ENCODE measurements at regions not wholly inside any gene's neighbourhood (a gene's known extent, or its start where the extent isn't known, plus 50 kb on each side); places are given as distances from the start of the nearest gene placed in this dataset.

DNA sequence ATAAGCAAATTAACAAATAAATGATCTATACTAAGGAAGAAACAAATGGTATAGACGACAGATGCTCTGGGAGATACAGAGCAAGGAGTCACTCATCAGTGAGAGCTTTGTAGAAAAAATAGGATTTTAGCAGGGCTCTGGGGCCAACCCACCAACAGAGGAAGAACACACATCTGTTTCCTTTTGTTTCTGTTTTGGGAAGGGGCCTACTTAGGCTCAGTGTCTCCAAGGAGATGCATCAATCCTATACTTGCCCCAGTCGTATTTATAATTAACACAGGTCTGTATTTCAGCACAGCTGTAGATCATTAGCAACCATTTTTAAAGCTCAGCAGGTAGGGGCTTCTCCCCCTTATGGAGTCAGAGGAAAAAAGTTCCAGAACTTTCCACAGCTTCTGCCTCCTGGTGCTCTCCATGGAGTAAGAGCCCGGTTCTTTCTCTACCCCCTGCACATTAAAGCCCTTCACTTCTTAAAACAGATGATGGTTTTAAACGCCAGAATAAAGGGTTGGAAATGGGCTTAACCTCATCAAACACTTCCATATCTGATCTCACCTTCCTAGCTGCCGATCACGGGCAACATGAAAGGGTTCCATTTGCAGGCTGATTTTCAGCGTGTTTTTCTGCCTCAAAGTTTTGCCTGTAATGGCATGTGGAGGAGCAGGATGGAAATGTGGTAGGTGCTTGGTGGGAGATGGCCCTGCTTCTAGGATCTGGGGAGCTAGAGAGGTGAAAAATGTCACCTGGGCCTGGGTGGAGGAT lies 291.7 kb downstream of the TCF7L2 start:
- H3K4me3 Mint-ChIP-seq, result no peak overlapping the region
- no peaks in the 10 kb centered on the region for H3K36me3 Mint-ChIP-seq (ENCODE audit: low read depth)
- DNase-seq, result no peak
- peaks cover 41% of the 10 kb centered on the region for H3K27me3 Mint-ChIP-seq
- H3K9me3 Mint-ChIP-seq, result no peaks in the 10 kb centered on the region
- H3K27ac Mint-ChIP-seq, result no peak overlapping the region
- H3K4me1 Mint-ChIP-seq (ENCODE audit: low read depth), result no peaks in the 10 kb centered on the region

DNA sequence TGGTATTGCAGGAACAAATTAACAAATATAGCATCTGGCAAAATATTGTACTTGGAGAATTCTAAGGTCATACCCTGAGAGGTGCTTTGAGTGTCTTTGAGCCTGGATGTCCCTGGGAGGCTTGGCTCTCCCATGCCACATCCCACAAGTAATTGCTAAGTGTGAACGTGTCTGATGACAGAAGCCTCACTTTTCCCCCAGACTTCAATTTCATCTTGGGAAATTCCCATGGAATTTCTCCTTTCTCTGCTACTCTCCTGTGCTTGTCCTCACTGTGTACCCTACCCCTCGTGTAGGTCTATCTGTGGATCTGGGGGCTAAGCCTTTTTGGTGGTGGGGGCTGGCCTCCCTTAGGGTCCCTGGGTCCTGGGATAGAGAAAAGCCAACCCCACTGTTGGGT lies 293.3 kb downstream of the TCF7L2 start:
- no peak for DNase-seq
- no peak overlapping the region for H3K27ac Mint-ChIP-seq
- H3K36me3 Mint-ChIP-seq (ENCODE audit: low read depth), result no peaks in the 10 kb centered on the region
- H3K4me1 Mint-ChIP-seq (ENCODE audit: low read depth), result no peaks in the 10 kb centered on the region
- H3K4me3 Mint-ChIP-seq, result no peak overlapping the region
- peaks cover 38% of the 10 kb centered on the region for H3K27me3 Mint-ChIP-seq
- no peaks in the 10 kb centered on the region for H3K9me3 Mint-ChIP-seq

DNA sequence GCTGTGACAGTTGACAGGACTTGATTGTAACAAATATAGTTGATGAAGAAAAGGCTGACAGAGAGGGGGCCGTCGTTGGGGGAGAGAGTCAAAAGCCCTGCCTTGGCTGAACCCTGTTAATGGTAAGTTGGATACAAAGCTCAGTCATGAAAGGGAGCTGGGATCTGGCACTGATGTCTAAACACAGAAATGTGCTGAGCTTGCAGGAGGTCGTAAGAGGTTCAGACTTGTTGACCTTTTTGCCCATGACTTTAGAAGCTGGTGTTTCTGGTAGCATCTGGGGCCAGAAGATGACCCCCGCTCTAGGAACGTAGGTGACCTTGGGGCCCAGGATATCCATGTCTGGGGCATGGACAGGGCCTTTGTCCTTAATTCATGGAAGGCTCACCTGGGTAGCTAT lies 294.7 kb downstream of the TCF7L2 start:
- no peak overlapping the region for H3K4me3 Mint-ChIP-seq
- H3K36me3 Mint-ChIP-seq (ENCODE audit: low read depth), result no peaks in the 10 kb centered on the region
- no peaks in the 10 kb centered on the region for H3K4me1 Mint-ChIP-seq (ENCODE audit: low read depth)
- H3K9me3 Mint-ChIP-seq, result no peaks in the 10 kb centered on the region
- no peak for DNase-seq
- peaks cover 37% of the 10 kb centered on the region for H3K27me3 Mint-ChIP-seq
- H3K27ac Mint-ChIP-seq, result no peak overlapping the region

DNA sequence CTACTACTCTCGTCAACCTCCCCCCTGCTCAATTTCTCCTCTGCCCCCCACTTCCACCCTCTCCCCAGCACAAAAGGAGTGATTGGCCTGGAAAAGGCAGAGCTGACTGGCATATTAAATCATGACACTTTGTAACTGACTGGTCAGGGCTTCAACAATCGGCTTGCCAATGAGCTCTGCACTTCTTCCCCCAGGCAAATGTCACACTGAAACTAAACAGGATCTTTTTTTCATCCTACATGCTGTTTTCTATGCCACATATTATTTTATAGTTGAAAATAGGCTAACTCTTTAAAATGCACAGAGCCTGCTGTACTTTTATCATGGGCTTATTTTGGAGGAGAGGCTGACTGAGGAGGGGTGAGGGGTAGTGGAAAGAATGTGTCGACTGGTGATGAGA lies 295.2 kb downstream of the TCF7L2 start:
- H3K27ac Mint-ChIP-seq, result no peak overlapping the region
- no peaks in the 10 kb centered on the region for H3K4me1 Mint-ChIP-seq (ENCODE audit: low read depth)
- H3K9me3 Mint-ChIP-seq, result no peaks in the 10 kb centered on the region
- no peak overlapping the region for H3K4me3 Mint-ChIP-seq
- DNase-seq, result no peak
- no peaks in the 10 kb centered on the region for H3K36me3 Mint-ChIP-seq (ENCODE audit: low read depth)
- peaks cover 32% of the 10 kb centered on the region for H3K27me3 Mint-ChIP-seq

DNA sequence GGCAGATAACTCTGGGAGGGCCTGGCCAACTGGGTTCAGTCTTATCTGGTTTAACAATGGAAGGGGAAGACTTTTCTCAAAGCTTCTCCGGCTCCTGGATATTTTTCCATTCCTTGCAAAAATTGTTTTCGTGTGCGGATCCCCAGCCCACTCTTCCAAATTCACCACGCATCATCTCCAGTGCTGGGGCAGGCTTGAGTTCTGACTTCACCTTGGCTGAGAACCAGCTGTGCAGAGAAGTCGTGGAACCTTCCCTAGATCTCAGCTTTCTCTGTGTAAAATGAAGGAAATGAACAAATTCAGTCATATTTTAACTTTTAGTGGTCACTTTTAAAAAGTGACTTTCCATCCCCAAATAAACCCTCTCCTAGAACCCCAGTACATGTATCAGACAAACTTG lies 297.0 kb downstream of the TCF7L2 start:
- no peak overlapping the region for H3K27ac Mint-ChIP-seq
- H3K9me3 Mint-ChIP-seq, result no peaks in the 10 kb centered on the region
- H3K36me3 Mint-ChIP-seq (ENCODE audit: low read depth), result no peaks in the 10 kb centered on the region
- H3K4me3 Mint-ChIP-seq, result no peak overlapping the region
- H3K27me3 Mint-ChIP-seq, result peaks cover 25% of the 10 kb centered on the region
- H3K4me1 Mint-ChIP-seq (ENCODE audit: low read depth), result no peaks in the 10 kb centered on the region
- DNase-seq, result no peak

DNA sequence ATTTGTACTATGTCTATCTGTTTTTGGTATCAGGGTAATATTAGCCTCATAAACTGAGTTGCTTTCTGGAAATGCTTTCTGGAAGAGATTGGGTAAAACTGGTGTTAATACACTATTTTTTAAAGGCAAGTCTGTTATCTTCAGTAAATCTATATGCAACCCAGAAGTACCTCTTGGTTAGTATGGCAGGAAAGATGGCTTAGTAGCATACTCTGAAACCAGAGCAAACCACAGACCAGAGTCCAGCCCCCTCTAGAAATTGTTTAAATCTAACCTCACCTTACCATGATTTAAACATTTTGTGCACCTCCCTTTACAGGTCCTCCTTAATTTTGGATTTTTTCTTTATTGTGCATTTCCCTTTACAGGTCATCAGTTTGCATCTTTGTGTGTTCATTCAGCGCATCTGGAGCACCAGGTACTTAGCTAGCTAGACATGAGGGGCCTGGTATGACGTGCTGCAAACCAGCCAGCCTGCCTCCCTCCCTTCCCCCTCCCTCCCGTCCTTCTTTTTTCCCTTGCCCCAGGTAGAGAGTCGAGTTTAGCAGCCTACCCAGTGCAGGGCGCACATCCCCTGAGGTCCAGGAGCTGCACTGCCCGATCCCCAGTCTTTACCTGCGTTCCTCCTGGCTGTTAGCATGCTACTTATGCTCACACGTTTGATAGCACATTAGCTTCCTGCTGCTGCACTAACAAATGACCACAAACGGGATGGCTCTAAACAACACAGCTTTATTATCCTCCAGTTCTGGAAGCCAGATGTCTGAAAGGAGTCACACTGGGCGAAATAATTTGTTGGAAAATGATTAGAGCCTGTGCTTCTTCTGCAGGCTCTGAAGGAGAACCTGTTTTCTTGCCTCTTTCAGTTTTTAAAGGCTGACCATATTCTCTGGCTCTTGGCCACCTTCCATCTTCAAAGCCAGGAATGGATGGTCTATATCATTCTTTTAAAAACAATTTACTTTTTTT lies 299.9 kb upstream of the HABP2 start:
- Mint-ChIP-seq H3K36me3 (ENCODE audit: low read depth) (no peaks in the 10 kb centered on the region), H3K4me1 (ENCODE audit: low read depth) (no peaks in the 10 kb centered on the region), H3K27ac (no peak overlapping the region)

DNA sequence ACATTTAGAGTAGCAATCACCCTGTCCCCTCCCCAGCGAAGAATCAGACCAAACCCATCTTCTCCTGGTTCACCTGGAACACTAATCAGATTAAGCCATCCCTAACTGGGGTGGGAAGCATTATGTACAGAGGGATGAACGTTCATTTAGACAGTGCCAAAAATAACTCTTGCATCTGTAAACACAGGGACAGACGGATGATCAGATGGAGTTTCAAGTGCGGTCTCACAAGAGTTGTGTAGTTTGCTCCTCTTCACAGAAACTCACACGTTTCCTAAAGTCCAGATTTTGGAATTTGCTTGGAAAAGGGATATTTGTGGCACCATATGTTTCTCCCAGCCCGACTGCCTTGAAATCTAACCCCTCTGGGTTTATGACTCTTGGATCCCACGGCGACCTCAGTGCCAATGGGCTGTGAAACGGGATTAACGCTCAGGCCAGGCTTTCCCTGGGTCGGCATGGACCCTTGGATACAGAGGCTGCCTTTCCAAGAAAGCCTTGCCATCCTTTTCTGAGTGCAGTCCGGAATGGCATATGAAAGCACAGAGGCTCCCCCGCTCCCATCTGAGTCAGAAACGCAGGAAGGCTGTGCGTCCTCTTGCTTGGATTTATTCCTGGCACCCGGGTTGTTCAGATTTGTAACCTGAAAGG lies 293.2 kb upstream of the HABP2 start:
- H3K27ac Mint-ChIP-seq, result no peak overlapping the region
- H3K4me3 Mint-ChIP-seq, result no peak overlapping the region
- no peaks in the 10 kb centered on the region for H3K4me1 Mint-ChIP-seq (ENCODE audit: low read depth)
- H3K27me3 Mint-ChIP-seq, result peaks cover 53% of the 10 kb centered on the region
- no peaks in the 10 kb centered on the region for H3K36me3 Mint-ChIP-seq (ENCODE audit: low read depth)
- H3K9me3 Mint-ChIP-seq, result no peaks in the 10 kb centered on the region
- no peak for DNase-seq

More for the DNA sequence above, 299.9 kb upstream of the HABP2 start:
- Mint-ChIP-seq H3K9me3 (no peaks in the 10 kb centered on the region), H3K27me3 (peaks cover 9% of the 10 kb centered on the region), H3K4me3 (no peak overlapping the region)
- no peak for DNase-seq

DNA sequence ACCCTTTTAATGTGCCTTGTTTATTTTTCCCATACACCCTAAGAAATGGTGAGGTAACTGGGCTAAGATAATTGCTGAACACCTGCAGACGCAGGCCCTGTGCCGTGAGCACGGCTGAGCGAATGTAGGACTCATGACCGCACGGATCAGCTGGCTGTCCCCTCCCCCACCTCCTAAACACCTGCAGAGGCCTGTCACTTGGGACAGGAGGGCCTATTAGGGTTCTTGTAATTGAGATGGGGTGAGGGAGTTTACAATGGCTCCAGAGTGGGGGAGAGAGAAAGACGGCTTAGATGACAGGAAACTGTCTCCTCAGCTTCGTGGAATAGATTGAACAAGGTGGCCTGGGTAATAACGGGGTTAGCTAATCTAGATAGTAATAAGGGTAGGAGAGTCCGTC lies 291.7 kb upstream of the HABP2 start:
- no peak overlapping the region for H3K27ac Mint-ChIP-seq
- H3K9me3 Mint-ChIP-seq, result no peaks in the 10 kb centered on the region
- no peak overlapping the region for H3K4me3 Mint-ChIP-seq
- no peaks in the 10 kb centered on the region for H3K36me3 Mint-ChIP-seq (ENCODE audit: low read depth)
- DNase-seq, result no peak
- H3K27me3 Mint-ChIP-seq, result peaks cover 56% of the 10 kb centered on the region
- H3K4me1 Mint-ChIP-seq (ENCODE audit: low read depth), result no peaks in the 10 kb centered on the region

DNA sequence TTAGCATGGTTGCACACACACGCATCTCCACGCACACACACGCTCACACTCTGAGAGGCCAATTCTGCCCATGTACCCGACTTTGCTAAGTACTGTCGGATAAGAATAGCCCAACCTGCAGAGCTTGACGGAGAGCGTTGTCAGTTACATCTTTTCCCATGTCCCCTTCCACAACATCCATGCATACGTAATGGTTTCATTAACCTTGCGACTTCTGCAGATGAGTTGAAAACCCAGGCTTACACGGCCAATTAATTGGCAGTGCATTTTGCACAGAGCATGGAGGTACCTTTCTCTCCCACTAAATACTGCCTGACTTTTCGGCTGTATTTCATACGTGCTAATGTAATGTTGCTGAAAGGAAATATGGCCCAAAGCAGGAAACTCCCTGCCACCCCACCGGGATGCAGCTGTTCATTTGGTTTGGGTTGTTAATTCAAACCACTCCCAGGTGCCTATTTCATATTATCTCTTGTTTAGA lies 291.2 kb upstream of the HABP2 start:
- Mint-ChIP-seq H3K27ac (no peak overlapping the region), H3K36me3 (ENCODE audit: low read depth) (no peaks in the 10 kb centered on the region), H3K4me3 (no peak overlapping the region), H3K9me3 (no peaks in the 10 kb centered on the region), H3K27me3 (peaks cover 56% of the 10 kb centered on the region), H3K4me1 (ENCODE audit: low read depth) (no peaks in the 10 kb centered on the region)
- no peak for DNase-seq

DNA sequence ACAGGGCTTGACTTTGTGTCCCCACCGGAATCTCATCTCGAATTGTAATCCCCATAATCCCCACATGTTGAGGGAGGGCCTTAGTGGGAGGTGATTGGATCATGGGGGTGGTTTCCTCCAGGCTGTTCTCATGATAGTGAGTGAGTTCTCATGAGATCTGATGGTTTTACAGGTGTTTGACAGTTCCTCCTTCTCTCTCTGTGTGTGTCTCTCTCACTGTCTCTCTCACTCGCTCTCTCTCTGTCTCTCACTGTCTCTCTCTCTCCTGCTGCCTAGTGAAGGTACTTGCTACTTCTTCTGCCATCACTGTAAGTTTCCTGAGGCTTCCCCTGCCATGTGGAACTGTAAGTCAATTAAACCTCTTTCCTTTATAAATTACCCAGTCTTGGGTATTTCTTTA lies 289.8 kb upstream of the HABP2 start:
- DNase-seq, result no peak
- Mint-ChIP-seq H3K4me1 (ENCODE audit: low read depth) (no peaks in the 10 kb centered on the region), H3K36me3 (ENCODE audit: low read depth) (no peaks in the 10 kb centered on the region), H3K27me3 (peaks cover 53% of the 10 kb centered on the region), H3K27ac (no peak overlapping the region), H3K4me3 (no peak overlapping the region), H3K9me3 (no peaks in the 10 kb centered on the region)

DNA sequence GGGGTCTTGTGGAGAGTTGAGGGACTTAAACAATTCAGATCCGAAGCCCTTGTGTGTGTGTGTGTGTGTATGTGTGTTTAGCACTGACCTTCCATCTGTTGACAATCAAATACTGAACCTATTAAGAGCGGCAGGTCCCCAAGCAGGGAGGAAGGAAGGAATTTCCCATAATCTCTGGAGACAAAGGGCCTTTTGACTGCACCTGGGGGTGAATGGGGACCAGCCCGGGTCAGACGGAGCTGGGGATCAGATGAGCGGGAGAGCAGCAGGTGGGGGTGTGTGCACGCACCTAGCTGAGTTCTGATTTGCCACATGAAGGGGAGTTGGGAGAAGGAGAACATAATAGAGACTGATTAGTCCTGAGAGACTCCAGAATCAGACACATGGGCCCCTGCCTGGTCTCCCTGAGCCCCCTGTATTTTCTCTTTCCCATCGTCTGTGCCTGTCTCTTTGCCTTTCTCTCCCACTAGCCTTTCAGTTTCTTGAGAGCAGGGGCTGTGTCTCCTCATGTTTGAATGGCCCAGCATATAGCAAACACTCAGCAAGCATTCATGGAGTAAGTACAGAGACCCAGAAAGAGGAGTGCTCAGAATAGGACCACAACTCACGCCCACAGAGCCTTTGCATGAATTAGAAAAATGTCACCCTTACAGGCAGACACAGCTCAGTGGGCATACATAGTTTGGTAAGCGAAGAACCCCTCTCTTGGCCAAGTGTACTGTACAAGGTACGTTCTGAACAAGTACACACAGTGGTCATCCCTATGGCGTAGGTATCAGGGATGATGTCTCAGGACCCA lies 288.3 kb upstream of the HABP2 start:
- Mint-ChIP-seq H3K27ac (no peak overlapping the region), H3K36me3 (ENCODE audit: low read depth) (no peaks in the 10 kb centered on the region), H3K27me3 (peaks cover 45% of the 10 kb centered on the region), H3K9me3 (no peaks in the 10 kb centered on the region), H3K4me3 (no peak overlapping the region), H3K4me1 (ENCODE audit: low read depth) (no peaks in the 10 kb centered on the region)
- no peak for DNase-seq

DNA sequence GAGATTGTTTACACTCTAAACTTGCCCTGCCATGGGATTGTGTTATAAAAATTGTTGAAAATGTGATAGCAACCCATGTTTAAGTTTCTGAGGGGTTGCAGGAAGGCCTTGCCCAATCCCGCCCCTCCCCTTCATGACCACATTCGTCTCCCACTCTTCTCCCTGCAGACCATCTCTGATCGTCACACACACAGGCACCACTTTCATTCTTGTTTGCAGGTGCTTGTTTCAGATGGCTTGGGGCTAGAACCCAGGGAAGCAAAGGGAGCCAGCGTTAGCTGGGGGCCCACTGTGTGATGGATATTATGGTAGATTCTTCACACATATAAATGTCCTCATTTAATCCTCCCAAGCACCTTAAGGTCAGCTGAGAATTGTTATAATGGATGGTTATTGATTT lies 286.7 kb upstream of the HABP2 start:
- H3K4me3 Mint-ChIP-seq, result no peak overlapping the region
- DNase-seq, result no peak
- no peak overlapping the region for H3K27ac Mint-ChIP-seq
- no peaks in the 10 kb centered on the region for H3K36me3 Mint-ChIP-seq (ENCODE audit: low read depth)
- no peaks in the 10 kb centered on the region for H3K4me1 Mint-ChIP-seq (ENCODE audit: low read depth)
- no peaks in the 10 kb centered on the region for H3K9me3 Mint-ChIP-seq
- H3K27me3 Mint-ChIP-seq, result peaks cover 33% of the 10 kb centered on the region

DNA sequence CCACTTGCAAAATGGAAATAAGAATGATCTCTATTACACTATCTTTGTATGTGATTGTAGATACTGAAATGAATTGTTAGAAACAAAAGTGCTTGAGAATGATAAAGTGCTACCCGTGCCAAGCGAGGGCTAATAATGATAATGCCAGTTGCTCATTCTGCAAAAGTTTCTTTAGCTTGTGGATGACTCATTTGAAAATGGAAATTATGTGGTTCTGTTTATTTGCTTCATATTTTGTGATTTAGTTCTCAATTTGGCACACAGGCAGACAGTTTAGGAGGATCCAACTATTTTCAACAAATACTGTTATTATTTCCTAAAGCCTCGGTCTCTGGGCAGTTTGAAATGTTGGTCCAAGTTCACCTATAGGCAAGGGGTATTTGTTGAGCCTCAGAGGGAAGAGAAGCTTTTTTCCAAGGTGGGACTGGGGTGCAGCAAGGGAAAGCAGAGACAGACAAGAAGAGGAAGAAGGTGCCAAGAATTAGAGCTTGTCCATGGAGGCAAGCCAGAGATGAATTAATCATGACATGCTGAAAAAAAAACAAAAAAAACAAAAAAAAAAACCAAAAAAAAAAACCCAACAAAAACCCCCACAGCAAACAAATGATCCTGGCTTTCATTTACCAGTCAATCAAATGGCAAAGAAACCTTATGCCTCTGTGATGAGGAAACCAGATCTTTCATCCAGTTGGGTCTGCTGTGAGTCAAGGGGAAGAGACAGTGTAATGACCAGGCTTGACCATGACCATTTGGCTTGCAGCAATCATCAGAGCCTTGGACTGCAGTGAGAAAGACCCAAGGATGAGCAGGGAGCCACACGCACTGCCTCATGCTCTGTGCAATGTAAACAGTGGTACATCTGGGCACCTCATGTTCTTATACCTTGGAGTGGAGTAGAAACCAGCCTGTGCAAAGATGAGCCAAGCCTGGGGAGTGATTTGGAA lies 285.0 kb upstream of the HABP2 start:
- no peak for DNase-seq
- peaks cover 28% of the 10 kb centered on the region for H3K27me3 Mint-ChIP-seq
- H3K36me3 Mint-ChIP-seq (ENCODE audit: low read depth), result no peaks in the 10 kb centered on the region
- no peaks in the 10 kb centered on the region for H3K4me1 Mint-ChIP-seq (ENCODE audit: low read depth)
- no peak overlapping the region for H3K4me3 Mint-ChIP-seq
- no peak overlapping the region for H3K27ac Mint-ChIP-seq
- no peaks in the 10 kb centered on the region for H3K9me3 Mint-ChIP-seq
